ENCODE measurements at regions not wholly inside any gene's neighbourhood (a gene's known extent, or its start where the extent isn't known, plus 50 kb on each side); places are given as distances from the start of the nearest gene placed in this dataset.

- DNase-seq: no peak
Observed at GRCh38 chr9:73011181-73011750, 58.4 kb upstream of the ALDH1A1 start.

GRCh38 chr9:73009649-73010288 lies 56.9 kb upstream of the ALDH1A1 start:
- no peak for DNase-seq

- DNase-seq: no peak
Observed at GRCh38 chr9:73007966-73008672, 55.3 kb upstream of the ALDH1A1 start.

- no peak for DNase-seq
Observed at GRCh38 chr9:73006986-73007385, 54.1 kb upstream of the ALDH1A1 start.

Data from NCI-H1436 (cell line).